Dendritic cell treated with granulocyte-macrophage colony-stimulating factor and Interleukin-4, amounts not matched to agents 40 ng/mL and 50 ng/mL, for 4 days (primary cell): ENCODE measurements at regions not wholly inside any gene's neighbourhood (a gene's known extent, or its start where the extent isn't known, plus 50 kb on each side); places are given as distances from the start of the nearest gene placed in this dataset.
"Not testable (repeated sequence)": the region's sequence is repeated elsewhere in the genome, so short reads cannot be mapped to it uniquely, and the experiment has no call there.

Source experiments
- H3K27ac Mint-ChIP-seq: one replicate; pipeline ENCODE4 v1.8.0; 2022; ENCODE audit warnings: mild to moderate bottlenecking, mixed read lengths
- H3K27me3 Mint-ChIP-seq: one replicate; pipeline ENCODE4 v1.8.0; 2022; ENCODE audit warnings: mild to moderate bottlenecking, mixed read lengths
- H3K36me3 Mint-ChIP-seq: one replicate; pipeline ENCODE4 v1.8.0; 2022; ENCODE audit warnings: low read depth, mixed read lengths
- H3K4me1 Mint-ChIP-seq: one replicate; pipeline ENCODE4 v1.8.0; 2022; ENCODE audit warnings: low read depth, mixed read lengths
- H3K4me3 Mint-ChIP-seq: one replicate; pipeline ENCODE4 v1.8.0; 2022; ENCODE audit warnings: mild to moderate bottlenecking, moderate library complexity, mixed read lengths
- H3K9me3 Mint-ChIP-seq: one replicate; pipeline ENCODE4 v1.8.0; 2022; ENCODE audit warnings: mixed read lengths
- intact Hi-C: fragments of 100-400 bp; cut with micrococcal nuclease; formaldehyde crosslinking; loops from one replicate; pipeline ENCODE4 v1.15.0; 2022

- Mint-ChIP-seq H3K36me3 (no peaks in the 10 kb centered on the region), H3K27me3 (no peaks in the 10 kb centered on the region), H3K9me3 (peaks cover 59% of the 10 kb centered on the region), H3K27ac (no peak overlapping the region), H3K4me3 (no peak overlapping the region), H3K4me1 (no peaks in the 10 kb centered on the region)
- intact Hi-C loops, result no loop called here
These were observed 1061.3 kb upstream of the COX7C start for GRCh38 chr5:85556464-85556863.

- Mint-ChIP-seq H3K27ac (no peak overlapping the region), H3K36me3 (no peaks in the 10 kb centered on the region), H3K9me3 (no peaks in the 10 kb centered on the region), H3K27me3 (no peaks in the 10 kb centered on the region), H3K4me3 (no peak overlapping the region), H3K4me1 (no peaks in the 10 kb centered on the region)
- intact Hi-C loops, result no loop called here
These were observed 1041.1 kb upstream of the COX7C start for GRCh38 chr5:85576666-85577065.

- intact Hi-C loops, H3K4me1 Mint-ChIP-seq, H3K27me3 Mint-ChIP-seq, H3K36me3 Mint-ChIP-seq, H3K27ac Mint-ChIP-seq, H3K4me3 Mint-ChIP-seq: not testable (repeated sequence)
- H3K9me3 Mint-ChIP-seq, result peaks cover 54% of the 10 kb centered on the region
These were observed 1029.9 kb upstream of the COX7C start for GRCh38 chr5:85587806-85588205.

GRCh38 chr5:85588268-85588667 is 1029.5 kb upstream of the COX7C start:
- H3K9me3 Mint-ChIP-seq, result peaks cover 56% of the 10 kb centered on the region
- H3K4me3 Mint-ChIP-seq, H3K4me1 Mint-ChIP-seq, H3K36me3 Mint-ChIP-seq, intact Hi-C loops, H3K27me3 Mint-ChIP-seq, H3K27ac Mint-ChIP-seq: not testable (repeated sequence)

- Mint-ChIP-seq H3K27ac (no peak overlapping the region), H3K4me3 (no peak overlapping the region), H3K27me3 (no peaks in the 10 kb centered on the region), H3K9me3 (peaks cover 37% of the 10 kb centered on the region), H3K36me3 (no peaks in the 10 kb centered on the region), H3K4me1 (no peaks in the 10 kb centered on the region)
- intact Hi-C loops, result no loop called here
These were observed 1027.0 kb upstream of the COX7C start for GRCh38 chr5:85590764-85591163.

GRCh38 chr5:85591311-85591710 is 1026.4 kb upstream of the COX7C start:
- intact Hi-C loops, result no loop called here
- Mint-ChIP-seq H3K27ac (no peak overlapping the region), H3K27me3 (no peaks in the 10 kb centered on the region), H3K9me3 (peaks cover 31% of the 10 kb centered on the region), H3K4me1 (no peaks in the 10 kb centered on the region), H3K36me3 (no peaks in the 10 kb centered on the region), H3K4me3 (no peak overlapping the region)

GRCh38 chr5:85602843-85603242 is 1014.9 kb upstream of the COX7C start:
- H3K4me1 Mint-ChIP-seq, result no peaks in the 10 kb centered on the region
- no peaks in the 10 kb centered on the region for H3K27me3 Mint-ChIP-seq
- H3K27ac Mint-ChIP-seq, result no peak overlapping the region
- intact Hi-C loops, result no loop called here
- H3K4me3 Mint-ChIP-seq, result no peak overlapping the region
- H3K9me3 Mint-ChIP-seq, result peaks cover 18% of the 10 kb centered on the region
- H3K36me3 Mint-ChIP-seq, result no peaks in the 10 kb centered on the region

- Mint-ChIP-seq H3K4me3 (no peak overlapping the region), H3K4me1 (no peaks in the 10 kb centered on the region), H3K27ac (no peak overlapping the region), H3K9me3 (peaks cover 18% of the 10 kb centered on the region), H3K27me3 (no peaks in the 10 kb centered on the region), H3K36me3 (no peaks in the 10 kb centered on the region)
- intact Hi-C loops, result no loop called here
These were observed 1013.4 kb upstream of the COX7C start for GRCh38 chr5:85604378-85604777.

- no peaks in the 10 kb centered on the region for H3K36me3 Mint-ChIP-seq
- H3K27me3 Mint-ChIP-seq, result no peaks in the 10 kb centered on the region
- H3K9me3 Mint-ChIP-seq, result peaks cover 18% of the 10 kb centered on the region
- H3K4me1 Mint-ChIP-seq, result no peaks in the 10 kb centered on the region
- no peak overlapping the region for H3K4me3 Mint-ChIP-seq
- intact Hi-C loops, result no loop called here
- H3K27ac Mint-ChIP-seq, result no peak overlapping the region
These were observed 1013.0 kb upstream of the COX7C start for GRCh38 chr5:85604786-85605185.

- Mint-ChIP-seq H3K9me3 (peaks cover 18% of the 10 kb centered on the region), H3K36me3 (no peaks in the 10 kb centered on the region), H3K4me3 (no peak overlapping the region), H3K27me3 (no peaks in the 10 kb centered on the region), H3K4me1 (no peaks in the 10 kb centered on the region), H3K27ac (no peak overlapping the region)
- intact Hi-C loops, result no loop called here
These were observed 1012.4 kb upstream of the COX7C start for GRCh38 chr5:85605381-85605780.

GRCh38 chr5:85614489-85614888 is 1003.3 kb upstream of the COX7C start:
- no peaks in the 10 kb centered on the region for H3K4me1 Mint-ChIP-seq
- peaks cover 18% of the 10 kb centered on the region for H3K9me3 Mint-ChIP-seq
- intact Hi-C loops, result no loop called here
- H3K27me3 Mint-ChIP-seq, result no peaks in the 10 kb centered on the region
- H3K27ac Mint-ChIP-seq, result no peak overlapping the region
- no peak overlapping the region for H3K4me3 Mint-ChIP-seq
- H3K36me3 Mint-ChIP-seq, result no peaks in the 10 kb centered on the region

- no peak overlapping the region for H3K4me3 Mint-ChIP-seq
- no peaks in the 10 kb centered on the region for H3K27me3 Mint-ChIP-seq
- peaks cover 27% of the 10 kb centered on the region for H3K9me3 Mint-ChIP-seq
- no peaks in the 10 kb centered on the region for H3K4me1 Mint-ChIP-seq
- intact Hi-C loops, result no loop called here
- no peak overlapping the region for H3K27ac Mint-ChIP-seq
- H3K36me3 Mint-ChIP-seq, result no peaks in the 10 kb centered on the region
These were observed 996.1 kb upstream of the COX7C start for GRCh38 chr5:85621668-85622067.

GRCh38 chr5:85628153-85628552 is 989.6 kb upstream of the COX7C start:
- H3K36me3 Mint-ChIP-seq, result no peaks in the 10 kb centered on the region
- intact Hi-C loops, result no loop called here
- H3K4me3 Mint-ChIP-seq, result no peak overlapping the region
- H3K9me3 Mint-ChIP-seq, result no peaks in the 10 kb centered on the region
- H3K4me1 Mint-ChIP-seq, result no peaks in the 10 kb centered on the region
- H3K27ac Mint-ChIP-seq, result no peak overlapping the region
- H3K27me3 Mint-ChIP-seq, result no peaks in the 10 kb centered on the region

- H3K27ac Mint-ChIP-seq, H3K36me3 Mint-ChIP-seq, H3K4me1 Mint-ChIP-seq, H3K27me3 Mint-ChIP-seq, H3K4me3 Mint-ChIP-seq, H3K9me3 Mint-ChIP-seq, intact Hi-C loops: not testable (repeated sequence)
These were observed 979.1 kb upstream of the COX7C start for GRCh38 chr5:85638495-85639125.

GRCh38 chr5:85646036-85646435 is 971.7 kb upstream of the COX7C start:
- Mint-ChIP-seq H3K27ac (no peak overlapping the region), H3K4me3 (no peak overlapping the region), H3K4me1 (no peaks in the 10 kb centered on the region), H3K36me3 (no peaks in the 10 kb centered on the region), H3K9me3 (no peaks in the 10 kb centered on the region), H3K27me3 (no peaks in the 10 kb centered on the region)
- intact Hi-C loops, result no loop called here
